Hepatocyte (in vitro differentiated cells): ENCODE measurements at regions not wholly inside any gene's neighbourhood (a gene's known extent, or its start where the extent isn't known, plus 50 kb on each side); places are given as distances from the start of the nearest gene placed in this dataset.

ENCODE experiments used
- DNase-seq: peaks from one replicate; pipeline ENCODE4 v3.0.0-alpha.2; 2016; ENCODE audit warnings: low spot score
- H2AFZ ChIP-seq: fragments of 200-600 bp; sonication (generic); 2 replicates; pipeline ENCODE4 v1.6.0; 2016; ENCODE audit warnings: antibody characterized with exemption, mild to moderate bottlenecking
- H3K27ac ChIP-seq: fragments of 200-600 bp; sonication (generic); 2 replicates; pipeline ENCODE4 v1.5.1; 2016; ENCODE audit warnings: mild to moderate bottlenecking
- H3K27me3 ChIP-seq: fragments of 200-600 bp; sonication (generic); 2 replicates; pipeline ENCODE4 v1.6.1; 2016
- H3K36me3 ChIP-seq: fragments of 200-600 bp; sonication (generic); replicated peaks from 2 replicates; pipeline ENCODE4 v1.5.1; 2016; ENCODE audit warnings: low read depth; ENCODE audit not compliant: insufficient read depth
- H3K4me1 ChIP-seq: fragments of 200-600 bp; sonication (generic); 2 replicates; pipeline ENCODE4 v1.5.1; 2016; ENCODE audit warnings: mild to moderate bottlenecking, moderate library complexity; ENCODE audit not compliant: insufficient read depth
- H3K4me2 ChIP-seq: fragments of 200-600 bp; sonication (generic); 2 replicates; pipeline ENCODE4 v1.6.0; 2016
- H3K4me3 ChIP-seq: fragments of 200-600 bp; sonication (generic); 2 replicates; pipeline ENCODE4 v1.5.1; 2016; ENCODE audit warnings: mild to moderate bottlenecking
- H3K79me2 ChIP-seq: fragments of 200-600 bp; sonication (generic); 2 replicates; pipeline ENCODE4 v1.6.0; 2017; ENCODE audit warnings: mild to moderate bottlenecking
- H3K9me2 ChIP-seq: fragments of 200-600 bp; sonication (generic); replicated peaks from 2 replicates; pipeline ENCODE4 v1.6.0; 2017; ENCODE audit warnings: mild to moderate bottlenecking; ENCODE audit not compliant: insufficient read depth
- H3K9me3 ChIP-seq: fragments of 200-600 bp; sonication (generic); 2 replicates; pipeline ENCODE4 v1.5.1; 2016; ENCODE audit warnings: low read depth, mild to moderate bottlenecking
- H4K20me1 ChIP-seq: fragments of 200-600 bp; sonication (generic); 2 replicates; pipeline ENCODE4 v1.6.0; 2016; ENCODE audit warnings: mild to moderate bottlenecking; ENCODE audit not compliant: insufficient read depth, poor library complexity, severe bottlenecking
- CTCF ChIP-seq: fragments of 200-600 bp; sonication (generic); IDR thresholded peaks from 2 replicates; pipeline ENCODE4 v1.5.1; 2016; ENCODE audit warnings: antibody characterized with exemption, mild to moderate bottlenecking; ENCODE audit not compliant: poor library complexity
- EZH2 ChIP-seq: fragments of 200-600 bp; sonication (generic); IDR thresholded peaks from 2 replicates; pipeline ENCODE4 v1.6.1; 2016; ENCODE audit warnings: antibody characterized with exemption, mild to moderate bottlenecking, borderline replicate concordance
- EZH2phosphoT487 ChIP-seq: fragments of 200-600 bp; sonication (generic); IDR thresholded peaks from one replicate; pipeline ENCODE4 v1.6.1; 2018; ENCODE audit warnings: antibody characterized with exemption, mild to moderate bottlenecking, low read depth, moderate library complexity; ENCODE audit not compliant: unreplicated experiment, severe bottlenecking
- WGBS: methylation state at CpG from one replicate; pipeline ENCODE4 v1.1.6; 2016; ENCODE audit warnings: low lambda C conversion rate; ENCODE audit errors: missing lambda C conversion rate; 5-methylcytosine and 5-hydroxymethylcytosine counted together

- H3K4me3 ChIP-seq = no peak overlapping the region
- no peaks in the 10 kb centered on the region for H3K27me3 ChIP-seq
- no peak overlapping the region for H3K4me2 ChIP-seq
- H3K9me2 ChIP-seq = no peaks in the 10 kb centered on the region
- no peaks in the 10 kb centered on the region for H3K79me2 ChIP-seq
- no peak for DNase-seq
- H2AFZ ChIP-seq = no peak overlapping the region
- WGBS = 89% methylated on average over 2 of the region's 2 CpGs
- H3K9me3 ChIP-seq = no peaks in the 10 kb centered on the region
- no peak for TF ChIP-seq EZH2
- no peak for TF ChIP-seq EZH2phosphoT487
- TF ChIP-seq CTCF = no peak
- H3K36me3 ChIP-seq = no peaks in the 10 kb centered on the region
- no peak overlapping the region for H3K27ac ChIP-seq
- no peaks in the 10 kb centered on the region for H4K20me1 ChIP-seq
- H3K4me1 ChIP-seq = no peaks in the 10 kb centered on the region
Observed at GRCh38 chr9:12964271-12964670, 189.5 kb downstream of the LURAP1L start.

DNA sequence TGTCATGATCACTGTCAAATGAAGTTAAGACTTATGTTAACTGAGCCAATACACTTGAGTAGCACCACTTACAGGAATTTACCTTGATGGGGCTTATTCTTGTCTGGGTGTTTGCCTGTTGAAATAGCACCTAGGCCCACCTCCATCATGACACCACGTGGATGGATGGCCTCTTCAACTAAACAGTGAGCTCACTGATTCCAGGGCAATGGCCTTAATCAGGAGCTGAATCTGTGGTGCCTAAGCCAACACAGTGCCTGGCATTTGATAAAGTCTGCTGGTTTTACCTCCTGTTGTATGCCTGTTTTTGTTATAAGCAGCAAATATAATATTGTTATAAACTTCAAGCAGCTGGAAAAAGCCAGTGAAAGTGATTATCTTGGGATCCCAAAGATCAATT is 190.5 kb downstream of the LURAP1L start:
- no peak overlapping the region for H3K27ac ChIP-seq
- TF ChIP-seq EZH2phosphoT487 (no peak), EZH2 (no peak), CTCF (no peak)
- DNase-seq = no peak
- no peaks in the 10 kb centered on the region for H3K79me2 ChIP-seq
- no peaks in the 10 kb centered on the region for H4K20me1 ChIP-seq
- no peak overlapping the region for H3K4me2 ChIP-seq
- H2AFZ ChIP-seq = no peak overlapping the region
- H3K9me2 ChIP-seq = no peaks in the 10 kb centered on the region
- H3K4me3 ChIP-seq = no peak overlapping the region
- no peaks in the 10 kb centered on the region for H3K9me3 ChIP-seq
- H3K27me3 ChIP-seq = no peaks in the 10 kb centered on the region
- no peaks in the 10 kb centered on the region for H3K4me1 ChIP-seq
- WGBS = 29% methylated on average over 1 of the region's 1 CpG
- no peaks in the 10 kb centered on the region for H3K36me3 ChIP-seq

DNA sequence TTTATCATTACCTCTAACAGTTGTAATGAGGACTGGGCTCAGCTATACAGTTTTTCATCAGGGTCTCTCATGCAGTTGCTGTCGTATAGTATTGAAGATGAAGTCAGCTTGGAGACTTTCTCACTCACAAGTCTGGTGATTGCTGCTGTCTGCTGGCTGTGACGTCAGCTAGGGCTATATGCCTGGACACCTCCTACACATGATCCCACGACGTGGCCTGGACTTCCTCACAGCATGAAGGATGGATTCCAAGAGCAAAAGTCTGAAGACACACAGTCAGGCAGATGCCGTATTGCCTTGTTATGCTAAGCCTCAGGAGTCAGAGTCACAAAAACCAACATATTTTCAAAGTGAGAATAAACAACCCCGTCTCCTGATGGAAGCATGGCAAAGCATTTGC is 193.3 kb downstream of the LURAP1L start:
- 33% methylated on average over 6 of the region's 6 CpGs for WGBS
- peak; percentile 59 for DNase-seq
- H3K4me1 ChIP-seq = no peaks in the 10 kb centered on the region
- TF ChIP-seq EZH2 = no peak
- no peak for TF ChIP-seq CTCF
- TF ChIP-seq EZH2phosphoT487 = no peak
- H4K20me1 ChIP-seq = no peaks in the 10 kb centered on the region
- no peak overlapping the region for H3K4me2 ChIP-seq
- H3K9me3 ChIP-seq = no peaks in the 10 kb centered on the region
- H3K27me3 ChIP-seq = no peaks in the 10 kb centered on the region
- H3K9me2 ChIP-seq = no peaks in the 10 kb centered on the region
- H2AFZ ChIP-seq = no peak overlapping the region
- no peaks in the 10 kb centered on the region for H3K79me2 ChIP-seq
- H3K4me3 ChIP-seq = no peak overlapping the region
- H3K36me3 ChIP-seq = no peaks in the 10 kb centered on the region
- peak overlapping the region; percentile 30 for H3K27ac ChIP-seq
